Glutamatergic neuron (in vitro differentiated cells): ENCODE measurements at regions not wholly inside any gene's neighbourhood (a gene's known extent, or its start where the extent isn't known, plus 50 kb on each side); places are given as distances from the start of the nearest gene placed in this dataset.
A peak's percentile ranks its signal among the peaks of the same experiment; 100 is the strongest.
"Not testable (repeated sequence)": the region's sequence is repeated elsewhere in the genome, so short reads cannot be mapped to it uniquely, and the experiment has no call there.

Experiments used
- DNase-seq: peaks from one replicate; pipeline ENCODE4 v3.0.0; 2022
- H3K27ac Mint-ChIP-seq: one replicate; pipeline ENCODE4 v1.8.0; 2020; ENCODE audit warnings: mild to moderate bottlenecking, mixed read lengths, inconsistent platforms; ENCODE audit not compliant: unreplicated experiment
- H3K27me3 Mint-ChIP-seq: one replicate; pipeline ENCODE4 v1.8.0; 2020; ENCODE audit warnings: mild to moderate bottlenecking, moderate library complexity, mixed read lengths, inconsistent platforms; ENCODE audit not compliant: unreplicated experiment
- H3K36me3 Mint-ChIP-seq: one replicate; pipeline ENCODE4 v1.8.0; 2020; ENCODE audit warnings: mild to moderate bottlenecking, mixed read lengths, inconsistent platforms; ENCODE audit not compliant: unreplicated experiment
- H3K4me1 Mint-ChIP-seq: one replicate; pipeline ENCODE4 v1.8.0; 2020; ENCODE audit warnings: mild to moderate bottlenecking, low read depth, mixed read lengths, inconsistent platforms; ENCODE audit not compliant: unreplicated experiment
- H3K4me3 Mint-ChIP-seq: one replicate; pipeline ENCODE4 v1.8.0; 2020; ENCODE audit warnings: mild to moderate bottlenecking, mixed read lengths, inconsistent platforms; ENCODE audit not compliant: unreplicated experiment
- H3K9me3 Mint-ChIP-seq: one replicate; pipeline ENCODE4 v1.8.0; 2020; ENCODE audit warnings: mild to moderate bottlenecking, moderate library complexity, mixed read lengths, inconsistent platforms; ENCODE audit not compliant: unreplicated experiment
- TF ChIP-seq, protein P1 (sequence below): fragments of 200-600 bp; sonication (generic); IDR thresholded peaks from one replicate; pipeline ENCODE4 v1.5.0; 2021; ENCODE audit not compliant: partially characterized antibody, unreplicated experiment

GRCh38 chr5:44535621-44536020 lies 146.4 kb upstream of the FGF10 start:
- Mint-ChIP-seq H3K4me1 (peaks cover 3% of the 10 kb centered on the region), H3K9me3 (no peaks in the 10 kb centered on the region), H3K27me3 (no peaks in the 10 kb centered on the region), H3K4me3 (no peak overlapping the region), H3K27ac (no peak overlapping the region), H3K36me3 (no peaks in the 10 kb centered on the region)
- TF ChIP-seq, protein P1, sequence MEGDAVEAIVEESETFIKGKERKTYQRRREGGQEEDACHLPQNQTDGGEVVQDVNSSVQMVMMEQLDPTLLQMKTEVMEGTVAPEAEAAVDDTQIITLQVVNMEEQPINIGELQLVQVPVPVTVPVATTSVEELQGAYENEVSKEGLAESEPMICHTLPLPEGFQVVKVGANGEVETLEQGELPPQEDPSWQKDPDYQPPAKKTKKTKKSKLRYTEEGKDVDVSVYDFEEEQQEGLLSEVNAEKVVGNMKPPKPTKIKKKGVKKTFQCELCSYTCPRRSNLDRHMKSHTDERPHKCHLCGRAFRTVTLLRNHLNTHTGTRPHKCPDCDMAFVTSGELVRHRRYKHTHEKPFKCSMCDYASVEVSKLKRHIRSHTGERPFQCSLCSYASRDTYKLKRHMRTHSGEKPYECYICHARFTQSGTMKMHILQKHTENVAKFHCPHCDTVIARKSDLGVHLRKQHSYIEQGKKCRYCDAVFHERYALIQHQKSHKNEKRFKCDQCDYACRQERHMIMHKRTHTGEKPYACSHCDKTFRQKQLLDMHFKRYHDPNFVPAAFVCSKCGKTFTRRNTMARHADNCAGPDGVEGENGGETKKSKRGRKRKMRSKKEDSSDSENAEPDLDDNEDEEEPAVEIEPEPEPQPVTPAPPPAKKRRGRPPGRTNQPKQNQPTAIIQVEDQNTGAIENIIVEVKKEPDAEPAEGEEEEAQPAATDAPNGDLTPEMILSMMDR = no peak
- DNase-seq = no peak

- no peaks in the 10 kb centered on the region for H3K4me1 Mint-ChIP-seq
- TF ChIP-seq, protein P1 = no peak
- H3K27me3 Mint-ChIP-seq = no peaks in the 10 kb centered on the region
- no peak overlapping the region for H3K4me3 Mint-ChIP-seq
- no peaks in the 10 kb centered on the region for H3K9me3 Mint-ChIP-seq
- H3K27ac Mint-ChIP-seq = no peak overlapping the region
- no peak for DNase-seq
- H3K36me3 Mint-ChIP-seq = no peaks in the 10 kb centered on the region
Observed at GRCh38 chr5:44532981-44533380, 143.8 kb upstream of the FGF10 start.

DNA sequence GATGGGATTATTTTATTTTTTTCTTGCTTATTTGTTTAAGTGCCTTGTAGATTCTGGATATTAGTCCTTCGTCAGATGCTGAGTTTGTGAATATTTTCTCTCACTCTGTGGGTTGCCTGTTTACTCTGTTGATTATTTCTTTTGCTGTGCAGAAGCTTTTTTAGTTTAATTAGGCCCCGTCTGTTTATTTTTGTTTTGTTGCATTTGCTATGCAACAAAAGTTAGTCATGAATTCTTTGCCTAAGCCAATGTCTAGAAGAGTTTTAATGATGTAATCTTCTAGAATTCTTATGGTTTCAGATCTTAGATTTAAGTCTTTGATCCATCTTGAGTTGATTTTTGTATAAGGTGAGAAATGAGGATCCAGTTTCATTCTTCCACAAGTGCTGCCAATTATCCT lies 142.5 kb upstream of the FGF10 start:
- not testable (repeated sequence) for H3K27ac Mint-ChIP-seq

DNA sequence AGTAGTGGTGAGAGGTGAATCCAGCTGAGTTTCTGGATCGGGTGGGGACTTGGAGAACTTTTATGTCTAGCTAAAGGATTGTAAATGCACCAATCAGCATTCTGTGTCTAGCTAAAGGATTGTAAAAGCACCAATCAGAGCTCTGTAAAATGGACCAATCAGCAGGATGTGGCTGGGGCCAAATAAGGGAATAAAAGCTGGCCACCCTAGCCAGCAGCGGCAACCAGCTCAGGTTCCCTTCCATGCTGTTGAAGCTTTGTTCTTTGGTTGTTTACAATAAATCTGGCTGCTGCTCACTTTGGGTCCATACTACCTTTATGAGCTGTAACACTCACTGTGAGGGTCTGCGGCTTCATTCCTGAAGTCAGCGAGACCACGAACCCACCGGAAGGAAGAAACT lies 141.6 kb upstream of the FGF10 start:
- not testable (repeated sequence) for H3K9me3 Mint-ChIP-seq, H3K36me3 Mint-ChIP-seq, H3K27ac Mint-ChIP-seq, H3K27me3 Mint-ChIP-seq, H3K4me1 Mint-ChIP-seq, H3K4me3 Mint-ChIP-seq, DNase-seq

More for the DNA sequence above, 142.5 kb upstream of the FGF10 start:
- not testable (repeated sequence) for DNase-seq, H3K4me1 Mint-ChIP-seq, H3K4me3 Mint-ChIP-seq, H3K36me3 Mint-ChIP-seq, H3K27me3 Mint-ChIP-seq, H3K9me3 Mint-ChIP-seq

DNA sequence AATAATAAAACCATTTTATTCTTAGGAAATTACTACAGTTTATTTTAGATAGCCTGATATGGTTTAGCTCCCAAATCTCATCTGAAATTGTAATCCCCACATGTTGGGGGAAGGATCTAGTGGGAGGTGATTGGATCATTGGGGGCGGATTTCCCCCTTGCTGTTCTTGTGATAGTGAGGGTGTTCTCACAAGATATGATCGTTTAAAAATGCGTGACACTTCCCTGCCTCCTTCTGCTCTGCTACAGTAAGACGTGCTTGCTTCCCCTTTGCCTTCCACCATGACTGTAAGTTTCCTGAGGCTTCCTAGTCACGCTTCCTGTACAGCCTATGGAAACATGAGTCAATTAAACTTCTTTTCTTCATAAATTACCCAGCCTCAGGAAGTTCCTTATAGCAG lies 122.4 kb upstream of the FGF10 start:
- Mint-ChIP-seq H3K27me3 (no peaks in the 10 kb centered on the region), H3K4me1 (peaks cover 1% of the 10 kb centered on the region), H3K27ac (no peak overlapping the region), H3K9me3 (peaks cover 1% of the 10 kb centered on the region), H3K36me3 (no peaks in the 10 kb centered on the region), H3K4me3 (no peak overlapping the region)
- DNase-seq = no peak
- TF ChIP-seq, protein P1 = no peak

- Mint-ChIP-seq H3K36me3 (no peaks in the 10 kb centered on the region), H3K9me3 (peaks cover 8% of the 10 kb centered on the region), H3K4me1 (peaks cover 11% of the 10 kb centered on the region), H3K27ac (peak overlapping the region; percentile 71), H3K4me3 (peak overlapping the region; percentile 69), H3K27me3 (no peaks in the 10 kb centered on the region)
- TF ChIP-seq, protein P1 = no peak
- DNase-seq = no peak
Observed at GRCh38 chr5:44506561-44506960, 117.3 kb upstream of the FGF10 start.
